CD14-positive monocyte (primary cell): ENCODE measurements at regions not wholly inside any gene's neighbourhood (a gene's known extent, or its start where the extent isn't known, plus 50 kb on each side); places are given as distances from the start of the nearest gene placed in this dataset.

Experiments used
- DNase-seq, 3 donors: peaks; one replicate each; pipeline ENCODE4 v3.0.0-alpha.2; 2011 to 2022
- H2AFZ ChIP-seq: 2 replicates; pipeline ENCODE4 v1.6.0; 2012; ENCODE audit warnings: mild to moderate bottlenecking, low read depth, low read length, inconsistent platforms; ENCODE audit not compliant: insufficient read depth, poor library complexity, severe bottlenecking
- H3K27ac ChIP-seq, 2 donors: 1 replicate in 1 of 2; 2 replicates in 1 of 2; pipeline ENCODE4 v1.5.1; 2012 to 2013; ENCODE audit warnings: low read length in 2 of 2, control low read depth in 1 of 2, inconsistent platforms in 1 of 2, low read depth in 1 of 2, mild to moderate bottlenecking in 1 of 2
- H3K27me3 ChIP-seq, 2 donors: one replicate each; pipeline versions ENCODE4 v1.6.0 to v1.6.1; 2011 to 2013; ENCODE audit warnings: low read length in 2 of 2; ENCODE audit not compliant: control insufficient read depth in 2 of 2, insufficient read depth in 2 of 2
- H3K36me3 ChIP-seq, 2 donors: replicated peaks in 1 of 2; 1 replicate in 1 of 2; 2 replicates in 1 of 2; pipeline versions ENCODE4 v1.5.1 to v1.6.1; 2012 to 2013; ENCODE audit warnings: low read length in 2 of 2, control low read depth in 1 of 2, inconsistent platforms in 1 of 2, mild to moderate bottlenecking in 1 of 2; ENCODE audit not compliant: insufficient read depth in 2 of 2, control insufficient read depth in 1 of 2
- H3K4me1 ChIP-seq, 2 donors: 1 replicate in 1 of 2; 2 replicates in 1 of 2; pipeline versions ENCODE4 v1.5.1 to v1.6.1; 2012 to 2013; ENCODE audit warnings: low read length in 2 of 2, control low read depth in 1 of 2, inconsistent platforms in 1 of 2, mild to moderate bottlenecking in 1 of 2, moderate library complexity in 1 of 2; ENCODE audit not compliant: insufficient read depth in 2 of 2, control insufficient read depth in 1 of 2
- H3K4me2 ChIP-seq: replicated peaks from 2 replicates; pipeline ENCODE3; 2012; ENCODE audit warnings: low read length, moderate library complexity, mild to moderate bottlenecking; ENCODE audit not compliant: poor library complexity, severe bottlenecking; ENCODE audit errors: extremely low read depth
- H3K4me3 ChIP-seq, 3 experiments: fragments of 200-600 bp in 1 of 3; sonication (generic) in 1 of 3; replicated peaks in 1 of 3; 1 replicate in 2 of 3; 2 replicates in 1 of 3; pipeline ENCODE4 v1.5.1; 2011 to 2013; ENCODE audit warnings: low read length in 3 of 3, mild to moderate bottlenecking in 3 of 3, control low read depth in 2 of 3, low read depth in 2 of 3, inconsistent platforms in 1 of 3, moderate library complexity in 1 of 3
- H3K79me2 ChIP-seq: 2 replicates; pipeline ENCODE4 v1.6.0; 2012; ENCODE audit warnings: mild to moderate bottlenecking, control low read depth, inconsistent platforms, low read length, moderate library complexity; ENCODE audit not compliant: insufficient read depth
- H3K9ac ChIP-seq: 2 replicates; pipeline ENCODE4 v1.6.0; 2017; ENCODE audit warnings: low read length, mild to moderate bottlenecking; ENCODE audit not compliant: insufficient read depth, poor library complexity, severe bottlenecking
- H3K9me3 ChIP-seq, 2 donors: replicated peaks in 1 of 2; 1 replicate in 1 of 2; 2 replicates in 1 of 2; pipeline versions ENCODE4 v1.5.1 to v1.6.1; 2012 to 2013; ENCODE audit warnings: low read length in 2 of 2, control low read depth in 1 of 2; ENCODE audit not compliant: control insufficient read depth in 1 of 2, insufficient read depth in 1 of 2
- H4K20me1 ChIP-seq: 2 replicates; pipeline ENCODE4 v1.6.0; 2012; ENCODE audit warnings: mild to moderate bottlenecking, low read length, control low read depth, moderate library complexity; ENCODE audit not compliant: insufficient read depth
- H3K27ac Mint-ChIP-seq, 7 donors: one replicate each; pipeline ENCODE4 v1.8.0; 2020; ENCODE audit warnings: mild to moderate bottlenecking in 7 of 7, mixed read lengths in 7 of 7, moderate library complexity in 6 of 7, inconsistent platforms in 2 of 7
- H3K27me3 Mint-ChIP-seq, 3 donors: one replicate each; pipeline ENCODE4 v1.8.0; 2021 to 2022; ENCODE audit warnings: low read depth in 3 of 3, mild to moderate bottlenecking in 3 of 3, mixed read lengths in 3 of 3, moderate library complexity in 3 of 3, inconsistent platforms in 1 of 3
- H3K36me3 Mint-ChIP-seq, 2 donors: one replicate each; pipeline ENCODE4 v1.8.0; 2020; ENCODE audit warnings: mixed read lengths in 2 of 2, inconsistent platforms in 1 of 2, mild to moderate bottlenecking in 1 of 2
- H3K4me1 Mint-ChIP-seq: one replicate; pipeline ENCODE4 v1.8.0; 2020; ENCODE audit warnings: mild to moderate bottlenecking, mixed read lengths
- H3K4me3 Mint-ChIP-seq, 2 donors: one replicate each; pipeline ENCODE4 v1.8.0; 2020; ENCODE audit warnings: mild to moderate bottlenecking in 2 of 2, mixed read lengths in 2 of 2, moderate library complexity in 1 of 2
- H3K9me3 Mint-ChIP-seq, 7 donors: one replicate each; pipeline ENCODE4 v1.8.0; 2020 to 2022; ENCODE audit warnings: mixed read lengths in 7 of 7, mild to moderate bottlenecking in 6 of 7, moderate library complexity in 6 of 7, inconsistent platforms in 2 of 7
- CTCF ChIP-seq: fragments of 200-600 bp; IDR thresholded peaks from one replicate; pipeline ENCODE4 v1.8.0; 2022; ENCODE audit warnings: antibody characterized with exemption, mild to moderate bottlenecking
- WGBS: methylation state at CpG from one replicate; pipeline ENCODE4 v1.1.5; 2013; ENCODE audit warnings: missing lambda C conversion rate; ENCODE audit not compliant: insufficient coverage; 5-methylcytosine and 5-hydroxymethylcytosine counted together
- intact Hi-C, 2 donors: fragments of 100-400 bp; cut with micrococcal nuclease; formaldehyde crosslinking; loops; one replicate each; pipeline versions ENCODE4 v1.15.0 to v1.15.1; 2023

- no peak overlapping the region for H3K27ac ChIP-seq
- Mint-ChIP-seq H3K9me3 (peaks cover 0 to 1% (median 0%) of the 10 kb centered on the region in 7 donors), H3K27me3 (peaks cover 0 to 1% (median 0%) of the 10 kb centered on the region in 3 donors), H3K27ac (no peak overlapping the region), H3K36me3 (no peaks in the 10 kb centered on the region), H3K4me3 (no peak overlapping the region), H3K4me1 (no peaks in the 10 kb centered on the region)
- H3K36me3 ChIP-seq, result no peaks in the 10 kb centered on the region
- no peak overlapping the region for H3K4me2 ChIP-seq
- WGBS, result no CpG with 5 or more reads among the region's 2 CpGs
- H3K9ac ChIP-seq, result no peak overlapping the region
- intact Hi-C loops, result no loop called here
- no peaks in the 10 kb centered on the region for H4K20me1 ChIP-seq
- no peak for TF ChIP-seq CTCF
- no peaks in the 10 kb centered on the region for H3K79me2 ChIP-seq
- no peak overlapping the region for H2AFZ ChIP-seq
- no peaks in the 10 kb centered on the region for H3K4me1 ChIP-seq
- no peak overlapping the region for H3K4me3 ChIP-seq
- no peaks in the 10 kb centered on the region for H3K9me3 ChIP-seq
- no peaks in the 10 kb centered on the region for H3K27me3 ChIP-seq
- no peak for DNase-seq
These were observed 1421.6 kb upstream of the CDH8 start for GRCh38 chr16:63457869-63458268.

- Histone ChIP-seq H3K9me3 (no peaks in the 10 kb centered on the region), H3K9ac (no peak overlapping the region), H4K20me1 (no peaks in the 10 kb centered on the region), H3K79me2 (no peaks in the 10 kb centered on the region), H3K36me3 (no peaks in the 10 kb centered on the region), H3K27ac (no peak overlapping the region), H2AFZ (no peak overlapping the region), H3K27me3 (no peaks in the 10 kb centered on the region), H3K4me2 (no peak overlapping the region), H3K4me1 (no peaks in the 10 kb centered on the region), H3K4me3 (no peak overlapping the region)
- H3K9me3 Mint-ChIP-seq, result peaks cover 0 to 1% (median 0%) of the 10 kb centered on the region in 7 donors
- intact Hi-C loops, result no loop called here
- TF ChIP-seq CTCF, result no peak
- H3K27me3 Mint-ChIP-seq, result peaks cover 0 to 1% (median 1%) of the 10 kb centered on the region in 3 donors
- no peak overlapping the region for H3K4me3 Mint-ChIP-seq
- DNase-seq, result no peak
- H3K4me1 Mint-ChIP-seq, result no peaks in the 10 kb centered on the region
- no peaks in the 10 kb centered on the region for H3K36me3 Mint-ChIP-seq
- no peak overlapping the region for H3K27ac Mint-ChIP-seq
- WGBS, result 86% methylated on average over 1 of the region's 3 CpGs
These were observed 1417.0 kb upstream of the CDH8 start for GRCh38 chr16:63453261-63453660.
